H4 (cell line): ENCODE measurements at regions not wholly inside any gene's neighbourhood (a gene's known extent, or its start where the extent isn't known, plus 50 kb on each side); places are given as distances from the start of the nearest gene placed in this dataset.

Source experiments
- DNase-seq: peaks from one replicate; pipeline ENCODE4 v3.0.0-alpha.2; 2015; ENCODE audit warnings: low spot score

DNA sequence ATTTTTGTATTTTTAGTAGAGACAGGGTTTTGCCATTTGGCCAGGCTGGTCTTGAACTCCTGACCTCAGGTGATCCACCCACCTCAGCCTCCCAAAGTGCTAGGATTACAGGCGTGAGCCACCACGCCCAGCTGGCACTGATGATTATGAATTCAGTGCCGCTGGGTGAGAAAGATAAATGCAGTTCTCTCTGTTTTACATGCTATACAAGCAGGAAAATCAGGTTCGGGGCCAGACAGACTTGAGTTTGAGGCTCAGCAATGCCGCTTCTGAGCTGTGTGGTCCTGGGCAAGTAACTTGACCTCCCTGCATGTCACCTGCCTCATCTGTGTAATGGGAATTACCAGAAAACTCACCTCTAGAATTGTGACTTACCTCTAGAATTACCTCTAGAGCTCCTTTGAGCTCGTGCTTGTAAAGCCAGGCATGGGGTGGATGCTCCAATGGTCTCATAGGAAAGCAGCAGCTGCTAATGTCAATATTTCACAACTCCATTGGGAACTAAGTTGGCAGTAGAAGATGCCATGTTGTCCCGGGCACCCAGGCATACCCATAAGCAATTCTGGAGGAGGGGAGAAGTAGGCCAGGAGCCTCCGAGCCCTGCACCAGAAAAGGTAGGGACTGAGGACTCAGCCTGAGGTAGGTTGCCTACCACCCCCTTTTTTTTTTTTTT is 119.8 kb upstream of the SLC25A33 start:
- no peak for DNase-seq

DNA sequence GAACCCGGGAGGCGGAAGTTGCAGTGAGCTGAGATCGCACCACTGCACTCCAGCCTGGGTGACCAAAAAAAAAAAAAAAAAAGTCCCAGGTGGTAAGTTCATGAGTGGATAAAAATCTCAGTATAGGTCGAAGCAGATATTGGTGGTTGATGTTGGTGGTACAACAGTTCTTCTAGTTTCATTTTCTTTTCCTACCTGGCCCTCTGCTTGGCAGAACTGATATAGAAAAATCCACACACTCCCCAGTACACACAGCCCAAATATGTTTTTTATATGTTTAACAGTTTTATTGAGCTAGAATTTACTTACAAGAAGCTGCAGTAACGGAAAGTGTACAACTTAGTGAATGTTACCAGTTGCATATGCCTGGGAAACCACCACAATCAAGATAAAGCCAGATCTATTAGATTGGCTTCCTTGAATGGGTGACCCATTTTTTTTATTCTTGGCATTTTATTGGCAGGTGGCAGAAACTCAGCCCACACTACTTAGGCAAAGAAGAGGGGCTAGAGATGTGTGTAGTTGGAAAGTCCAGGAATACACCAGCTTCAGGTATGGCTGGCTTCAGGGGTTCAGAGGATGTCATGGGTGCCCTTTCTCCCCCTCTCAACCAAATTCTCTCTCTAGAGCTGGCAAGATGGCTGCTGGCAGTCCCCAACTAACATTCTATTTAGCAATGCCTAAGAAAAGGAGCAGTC is 118.3 kb upstream of the SLC25A33 start:
- no peak for DNase-seq

DNA sequence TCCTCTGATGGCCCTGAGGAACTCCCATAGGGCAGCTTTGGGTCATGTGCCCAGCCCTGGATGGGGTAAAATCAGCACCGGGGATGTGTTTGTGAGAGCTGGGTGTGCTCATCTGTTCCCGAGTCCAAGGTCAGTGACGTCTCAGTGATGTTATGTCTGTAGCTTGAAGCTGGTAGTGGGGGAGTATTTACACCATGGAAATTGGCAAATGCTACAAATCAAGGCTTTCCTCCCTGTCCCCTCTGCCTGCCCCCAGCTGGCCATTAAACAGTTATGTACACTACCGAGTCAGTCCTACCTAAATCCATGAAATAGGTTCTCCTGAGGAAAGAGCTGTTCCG is 117.8 kb upstream of the SLC25A33 start:
- no peak for DNase-seq

DNA sequence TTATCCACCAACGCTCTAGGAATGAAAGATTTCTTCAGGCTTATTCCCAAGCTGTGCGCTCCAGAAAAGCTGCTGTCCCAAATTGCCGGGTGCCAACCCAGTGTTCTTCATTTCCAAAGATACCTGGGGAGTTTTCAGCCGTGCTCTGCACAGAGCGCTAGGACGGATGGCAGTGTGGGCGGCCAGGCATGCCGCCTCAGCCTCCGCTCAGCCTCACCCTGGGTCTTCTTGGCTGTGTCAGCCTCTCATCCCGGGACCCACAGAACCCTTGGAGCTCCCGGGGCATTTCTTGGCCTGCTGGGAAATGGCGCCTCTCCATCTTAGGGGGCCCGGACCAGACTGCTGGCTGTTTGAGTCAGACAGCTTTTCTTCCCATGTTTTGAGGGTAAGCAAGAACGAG is 116.9 kb upstream of the SLC25A33 start:
- DNase-seq: no peak

DNA sequence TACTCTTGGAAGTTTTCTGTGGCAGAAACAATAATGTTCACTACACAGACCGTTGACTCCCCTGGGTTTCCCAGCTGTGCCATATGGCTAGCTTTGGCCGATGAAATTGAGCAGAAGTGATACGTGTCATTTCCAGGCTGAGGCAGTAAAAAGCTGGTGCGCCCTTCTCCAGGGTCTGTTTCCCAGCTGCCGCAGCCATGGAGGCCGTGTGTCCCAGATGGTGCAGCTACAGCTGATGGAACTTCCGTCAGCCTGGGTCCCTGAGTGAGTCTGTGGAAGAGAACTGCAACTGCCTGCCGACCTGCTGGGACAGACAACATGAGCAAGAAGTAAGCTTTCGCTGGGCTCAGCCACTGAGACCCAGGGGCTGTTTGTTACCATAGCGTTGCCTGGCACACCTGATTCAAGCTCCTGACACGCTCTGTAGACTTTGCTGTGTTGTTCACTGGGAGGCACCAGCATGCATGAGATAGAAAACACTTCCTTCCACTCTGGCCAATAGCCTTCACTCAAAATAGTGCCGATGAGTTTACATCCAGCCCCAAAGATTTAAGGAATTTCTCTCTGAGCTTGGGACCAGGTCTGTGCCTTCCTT is 116.3 kb upstream of the SLC25A33 start:
- DNase-seq: no peak

DNA sequence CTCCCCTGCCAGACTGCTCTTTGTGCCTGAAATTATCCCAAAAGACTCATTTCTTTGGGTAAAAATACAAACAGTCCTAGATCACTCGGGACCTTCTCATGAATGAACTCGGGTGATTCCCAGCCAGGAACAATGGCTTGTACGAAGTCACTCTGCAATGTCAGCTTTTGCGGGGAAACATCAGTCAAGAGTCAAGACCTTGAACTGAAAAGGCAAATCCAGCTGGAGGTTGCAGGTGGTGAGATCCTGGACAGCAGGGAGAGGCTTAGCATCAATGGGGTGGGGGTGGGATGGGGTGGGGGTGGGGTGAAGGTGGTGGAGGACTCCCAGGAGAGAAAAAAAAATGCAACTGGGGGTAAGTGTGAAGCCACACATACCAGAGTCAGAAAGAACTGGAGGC is 115.0 kb upstream of the SLC25A33 start:
- no peak for DNase-seq

DNA sequence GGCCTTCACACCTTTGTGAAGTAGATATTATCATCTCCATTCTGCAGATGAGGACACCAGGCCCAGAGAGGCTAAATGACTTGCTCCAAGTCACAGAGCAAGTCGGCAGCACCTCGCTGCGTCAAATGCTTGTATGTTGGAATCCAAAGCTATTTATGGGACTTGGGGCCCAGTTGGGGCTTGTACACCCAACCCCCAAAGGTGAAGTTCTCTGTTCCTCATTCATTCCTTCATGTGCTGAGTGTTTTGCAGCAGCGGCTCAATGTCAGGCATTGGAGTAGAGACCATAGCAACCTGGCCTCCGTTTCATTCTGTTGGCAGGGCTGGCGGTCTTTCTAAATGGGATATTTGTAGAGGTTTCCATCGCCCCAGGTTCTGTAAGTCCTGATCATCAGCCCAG is 113.4 kb upstream of the SLC25A33 start:
- no peak for DNase-seq

DNA sequence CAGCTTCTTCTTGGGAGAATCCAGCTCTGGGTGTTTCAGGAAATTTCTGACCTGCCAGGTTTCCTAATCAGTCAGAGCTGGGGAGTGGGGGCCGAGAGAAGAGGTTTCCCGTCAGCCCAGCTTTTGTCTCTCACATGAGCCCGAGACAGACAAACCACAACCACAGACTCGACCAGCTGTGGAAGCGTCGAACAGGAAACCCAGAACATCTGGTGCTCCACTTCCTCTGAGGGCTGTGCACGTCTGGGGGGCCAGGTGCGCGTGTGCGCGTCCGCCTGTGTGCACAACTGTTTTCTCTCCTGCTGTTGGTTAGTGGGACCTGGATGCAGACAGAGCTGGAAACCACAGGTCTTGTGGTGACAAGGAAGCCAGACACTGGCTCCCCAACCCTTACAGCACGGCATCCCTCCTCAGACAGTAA is 113.0 kb upstream of the SLC25A33 start:
- DNase-seq: no peak

DNA sequence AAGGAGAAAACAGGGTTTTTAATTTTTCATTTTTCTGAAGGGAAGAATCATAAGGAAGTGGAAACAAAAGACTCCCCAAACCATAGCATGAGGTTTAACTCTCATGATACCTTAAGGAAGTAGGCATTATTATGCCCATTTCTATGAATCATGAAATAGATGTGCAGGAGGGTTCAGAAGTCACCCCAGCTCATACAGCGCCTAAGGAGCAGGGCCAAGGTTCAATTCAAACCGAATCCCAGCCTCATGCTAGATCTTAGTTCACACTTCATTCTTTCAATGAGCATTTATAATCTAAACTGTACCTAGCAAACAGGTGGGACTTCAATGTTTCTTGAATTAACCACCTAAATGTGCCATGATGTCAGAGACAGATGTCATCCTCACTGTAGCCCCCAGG is 111.9 kb upstream of the SLC25A33 start:
- DNase-seq: no peak

DNA sequence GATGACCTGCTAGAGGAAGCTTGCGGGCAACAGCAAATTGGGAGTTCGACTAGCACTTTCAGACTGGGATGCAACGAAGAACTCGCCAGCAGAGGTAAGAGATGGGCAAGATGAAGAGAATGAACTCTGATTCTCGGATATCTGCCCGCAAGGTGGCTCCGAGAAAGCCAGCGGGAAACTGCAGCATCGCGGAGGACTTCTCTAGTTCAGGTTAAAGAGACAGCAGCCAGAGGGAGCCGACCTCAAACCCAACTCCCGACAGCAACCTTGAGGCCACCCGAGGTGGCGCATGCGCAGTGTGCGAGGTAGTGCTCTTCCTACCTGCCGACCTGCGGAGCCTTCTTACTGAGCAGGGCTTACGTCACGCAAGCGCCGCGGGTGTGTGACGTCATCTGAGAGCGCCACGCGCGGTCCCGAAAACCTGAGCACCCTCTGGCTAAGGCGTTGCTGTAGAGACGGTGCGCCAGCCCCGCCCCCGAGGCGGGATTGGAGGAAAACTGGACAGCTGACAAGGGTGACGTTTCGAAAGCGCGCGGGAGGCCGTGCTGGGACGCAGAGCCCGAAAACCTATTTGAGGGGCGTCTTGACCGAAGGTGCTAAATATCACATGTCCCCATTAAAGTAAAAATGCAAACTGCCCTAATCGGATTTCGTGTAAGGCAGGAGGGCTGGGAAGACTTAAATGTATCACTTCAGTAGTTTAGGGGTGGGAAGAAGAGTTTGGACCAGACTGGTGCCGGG is 110.5 kb upstream of the SLC25A33 start:
- peak; percentile 99 for DNase-seq

DNA sequence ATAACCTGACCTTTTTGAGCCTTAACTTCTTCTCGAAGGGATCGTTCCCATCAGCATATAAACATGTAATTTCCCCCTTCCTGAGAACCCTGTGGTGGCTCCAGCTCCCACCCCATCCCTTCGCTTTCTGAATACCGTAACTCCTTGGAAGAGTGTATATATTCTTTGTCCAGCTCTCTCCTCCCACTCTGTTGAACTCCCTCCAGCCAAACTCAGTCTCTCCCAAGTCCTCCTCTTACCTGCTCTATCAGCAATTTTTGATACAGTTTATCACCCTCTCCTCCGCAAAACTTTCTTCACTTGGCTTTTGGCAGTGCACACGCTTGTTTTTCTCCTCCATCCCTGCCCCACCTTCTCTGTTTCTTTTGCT is 109.9 kb upstream of the SLC25A33 start:
- DNase-seq: no peak

DNA sequence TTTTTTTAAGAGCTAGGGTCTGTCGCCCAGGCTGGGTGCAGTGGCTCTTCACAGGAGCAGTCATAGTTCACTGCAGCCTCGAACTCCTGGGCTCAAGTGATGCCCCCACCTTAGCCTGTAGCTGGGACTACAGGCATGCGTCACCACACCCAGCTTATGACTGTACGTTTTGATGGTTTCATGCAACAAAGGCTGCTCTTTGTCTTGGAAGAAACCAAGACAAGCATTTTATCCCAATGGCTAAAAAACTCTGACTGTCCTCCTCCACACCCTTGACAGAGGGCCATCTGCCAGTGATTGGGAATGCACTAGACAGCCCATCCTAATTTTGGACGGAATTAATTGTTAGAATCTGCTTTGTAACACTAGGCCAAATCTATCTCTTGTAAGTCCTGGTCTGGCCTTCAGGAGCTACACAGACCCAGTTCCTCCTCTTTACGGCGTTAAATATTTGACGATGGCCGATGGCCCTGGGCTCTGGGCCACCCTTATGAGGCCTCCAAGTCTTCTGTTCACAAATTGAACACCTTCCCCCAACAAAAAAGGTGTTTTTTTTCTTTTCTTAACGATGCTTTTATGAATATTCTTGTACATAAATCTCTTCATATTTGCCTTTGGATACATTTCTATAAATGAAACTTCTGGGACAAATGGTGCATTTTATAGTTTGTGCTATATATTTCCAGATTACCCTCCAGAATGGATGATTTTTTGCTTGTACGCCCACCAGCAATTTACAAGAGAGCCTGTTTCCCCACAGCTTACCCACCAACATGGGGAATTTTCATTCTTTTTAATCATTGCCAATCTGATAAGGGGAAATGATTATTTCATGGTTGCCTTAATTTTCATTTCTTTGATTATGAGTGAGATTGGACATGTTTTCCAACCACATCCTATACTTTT is 104.8 kb upstream of the SLC25A33 start:
- no peak for DNase-seq

DNA sequence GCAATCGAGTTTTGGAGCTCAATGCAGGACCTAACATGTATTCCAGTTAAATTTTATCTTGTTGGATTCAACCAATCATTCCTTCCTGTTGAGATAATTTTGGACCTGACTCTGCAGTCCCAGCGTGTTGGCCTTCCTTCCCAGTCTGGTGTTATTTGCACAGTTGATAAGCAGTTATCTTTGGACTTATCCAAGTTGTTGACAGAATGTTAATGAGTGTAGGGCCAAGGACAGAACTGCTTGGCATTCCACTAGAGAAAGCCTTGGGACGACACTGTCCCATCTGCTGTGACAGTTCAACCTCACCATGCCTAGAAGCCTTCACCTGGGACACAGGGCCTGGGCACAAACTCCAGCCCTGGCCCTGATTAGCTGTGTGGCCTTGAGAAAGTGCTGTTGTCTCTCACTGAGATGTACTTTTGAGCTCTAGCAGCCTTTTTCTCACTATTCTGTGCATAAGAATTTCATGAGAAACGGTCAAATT is 104.1 kb upstream of the SLC25A33 start:
- DNase-seq: no peak

DNA sequence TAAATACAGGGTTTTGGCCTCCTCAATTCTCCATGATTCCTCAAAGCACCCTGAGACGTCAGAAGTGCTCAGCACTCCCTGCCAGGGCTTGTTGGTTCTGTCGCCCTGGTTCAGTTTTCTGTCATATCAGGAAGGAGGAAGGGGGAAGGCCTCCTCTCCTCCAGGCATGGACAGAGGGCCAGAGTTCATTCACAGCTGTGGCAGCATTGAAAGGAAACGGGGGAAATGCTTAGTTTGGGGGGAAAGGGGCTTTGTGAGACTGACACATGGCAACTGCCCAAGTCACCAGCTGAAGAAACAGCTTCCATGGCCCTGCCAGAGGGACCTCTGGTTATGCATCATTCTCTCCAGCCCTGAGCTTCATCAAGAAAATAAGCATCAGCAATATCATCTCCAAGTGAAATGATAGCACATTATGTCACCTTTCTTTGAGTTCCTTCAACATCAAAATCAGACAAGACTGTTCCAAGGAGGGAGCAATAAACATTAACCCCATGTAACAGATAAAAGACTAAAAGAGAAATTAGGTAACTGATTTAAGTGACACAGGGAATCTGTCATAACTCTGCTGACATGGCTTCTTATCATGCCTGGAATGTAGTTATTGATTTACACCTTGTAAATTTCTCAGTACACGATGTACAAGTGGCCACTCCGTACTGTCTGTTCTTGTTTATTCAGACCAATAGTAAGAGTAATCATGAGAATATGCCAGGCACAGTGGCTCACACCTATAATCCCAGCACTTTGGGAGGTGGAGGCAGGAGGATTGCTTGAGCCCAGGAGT is 103.2 kb upstream of the SLC25A33 start:
- no peak for DNase-seq

DNA sequence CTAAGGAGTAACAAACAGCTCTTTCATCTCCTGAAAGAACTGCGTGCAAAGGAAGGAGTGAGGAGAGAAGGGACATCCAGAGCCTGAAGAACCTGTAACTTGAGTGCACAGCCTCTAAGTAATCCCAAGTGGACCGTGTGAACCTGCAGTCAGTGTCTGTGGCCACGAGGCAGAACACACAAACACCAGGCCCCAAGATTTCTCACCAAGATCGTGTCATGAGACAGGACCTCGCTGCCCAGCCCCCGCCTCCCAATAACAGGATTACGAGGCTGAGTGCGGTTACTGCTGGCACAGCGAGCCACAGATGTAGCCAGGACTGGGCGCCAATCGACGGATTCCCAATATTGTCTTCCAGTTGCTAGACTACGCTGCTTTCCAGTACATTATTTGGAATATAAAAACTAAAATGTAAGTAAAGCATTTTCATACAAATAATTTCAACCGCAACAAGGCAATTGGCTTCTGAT is 101.3 kb upstream of the SLC25A33 start:
- DNase-seq: peak; percentile 32

DNA sequence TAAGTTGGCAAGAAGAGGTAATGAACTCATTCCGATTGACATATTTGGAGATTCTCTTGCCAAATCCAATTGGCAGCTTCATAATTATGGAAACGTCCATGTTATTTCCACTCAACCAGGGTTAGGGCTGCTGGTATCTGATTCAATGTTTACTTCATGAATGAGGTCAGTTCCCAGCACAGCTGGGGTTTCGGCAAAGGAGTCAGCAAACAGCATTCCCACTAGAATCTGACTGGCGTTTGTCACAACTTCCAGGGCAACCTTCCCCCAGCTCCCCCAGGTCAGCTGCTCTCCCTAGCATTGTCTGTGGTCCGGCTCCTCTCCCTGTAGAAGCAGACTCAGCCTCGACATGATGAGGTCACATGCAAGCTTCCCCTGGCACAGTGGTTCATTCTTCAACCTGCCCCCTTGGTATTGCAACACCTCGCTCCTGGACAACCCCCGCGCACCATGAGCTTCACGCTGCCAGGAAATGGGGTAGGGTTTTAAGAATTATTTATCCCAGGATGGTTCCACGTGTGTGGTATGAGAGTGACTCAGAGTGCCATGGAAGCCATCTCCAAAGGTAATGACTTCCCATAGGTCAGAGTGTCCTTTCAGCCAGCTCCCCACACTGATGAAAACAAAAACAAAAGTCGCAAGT is 100.7 kb upstream of the SLC25A33 start:
- DNase-seq: peak; percentile 96

DNA sequence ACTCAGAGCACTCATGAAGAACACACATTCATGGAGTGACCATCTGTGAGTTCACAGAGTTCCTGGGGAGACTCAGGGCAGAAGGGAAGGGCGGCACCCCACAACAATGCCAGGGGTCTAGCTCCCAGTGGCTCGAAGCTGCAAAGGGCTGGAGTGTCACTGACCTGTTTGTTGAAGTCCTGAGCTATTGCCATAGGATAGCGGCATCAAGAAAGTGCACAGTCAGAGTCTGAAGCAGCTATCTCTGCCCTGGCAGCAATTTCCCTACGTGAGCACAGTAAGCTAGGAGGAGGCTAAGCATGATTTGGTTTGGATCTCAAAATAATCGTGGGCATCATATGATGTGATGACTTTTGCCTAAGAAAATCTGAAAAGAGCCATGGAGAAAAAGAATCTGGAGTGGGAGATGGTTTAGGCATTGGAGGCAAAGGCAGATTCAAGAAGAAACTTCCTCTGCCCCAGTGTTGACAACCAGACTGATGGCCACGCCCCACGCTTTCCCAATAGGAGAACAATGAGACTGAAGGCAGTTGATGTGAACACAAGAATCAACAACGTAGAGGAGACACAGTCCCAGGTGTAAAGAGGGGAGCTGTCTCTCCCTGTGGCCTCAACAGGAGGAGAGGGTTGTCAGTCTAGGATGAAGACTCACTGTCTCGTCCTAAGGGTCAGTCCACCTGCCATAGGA is 100.0 kb upstream of the SLC25A33 start:
- DNase-seq: no peak

DNA sequence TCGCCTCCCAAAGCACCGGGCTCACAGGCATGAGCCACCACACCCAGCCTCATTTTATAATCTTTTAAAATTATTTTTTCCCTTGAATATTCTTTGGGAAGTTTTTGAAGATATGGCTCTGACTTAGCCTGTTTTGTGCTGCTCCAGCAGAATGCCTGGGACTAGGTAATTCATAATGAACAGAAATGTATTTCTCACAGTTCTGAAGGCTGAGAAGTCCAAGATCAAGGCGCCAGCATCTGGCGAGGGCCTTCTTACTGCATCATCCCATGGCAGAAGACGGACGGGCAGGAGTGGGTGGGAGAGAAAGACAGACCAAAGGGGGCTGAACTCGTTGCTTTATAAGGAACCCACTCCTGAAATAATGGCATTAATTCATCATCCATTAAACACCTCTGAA is 99.0 kb upstream of the SLC25A33 start:
- no peak for DNase-seq

DNA sequence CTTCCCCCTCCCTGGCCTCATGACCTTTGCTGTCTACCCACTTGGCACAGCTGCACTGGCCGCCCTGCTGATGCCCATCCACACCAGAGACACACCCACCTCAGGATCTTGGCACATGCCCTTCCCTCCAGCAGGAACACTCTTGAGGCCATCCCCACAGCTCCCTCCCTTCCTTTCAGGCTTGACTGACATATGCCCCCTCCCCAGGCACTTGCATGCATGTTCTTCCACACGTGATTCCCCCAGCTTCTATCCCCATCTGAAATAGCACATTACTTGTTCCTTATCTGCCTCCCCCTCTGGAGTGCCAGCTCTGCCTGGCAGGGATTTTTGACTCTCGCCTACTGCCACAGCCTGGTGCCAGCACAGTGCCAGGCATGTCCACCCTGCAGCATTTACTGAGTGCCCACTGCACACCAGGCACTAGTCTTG is 98.5 kb upstream of the SLC25A33 start:
- DNase-seq: no peak
